ENCODE measurements at regions not wholly inside any gene's neighbourhood (a gene's known extent, or its start where the extent isn't known, plus 50 kb on each side); places are given as distances from the start of the nearest gene placed in this dataset.

DNA sequence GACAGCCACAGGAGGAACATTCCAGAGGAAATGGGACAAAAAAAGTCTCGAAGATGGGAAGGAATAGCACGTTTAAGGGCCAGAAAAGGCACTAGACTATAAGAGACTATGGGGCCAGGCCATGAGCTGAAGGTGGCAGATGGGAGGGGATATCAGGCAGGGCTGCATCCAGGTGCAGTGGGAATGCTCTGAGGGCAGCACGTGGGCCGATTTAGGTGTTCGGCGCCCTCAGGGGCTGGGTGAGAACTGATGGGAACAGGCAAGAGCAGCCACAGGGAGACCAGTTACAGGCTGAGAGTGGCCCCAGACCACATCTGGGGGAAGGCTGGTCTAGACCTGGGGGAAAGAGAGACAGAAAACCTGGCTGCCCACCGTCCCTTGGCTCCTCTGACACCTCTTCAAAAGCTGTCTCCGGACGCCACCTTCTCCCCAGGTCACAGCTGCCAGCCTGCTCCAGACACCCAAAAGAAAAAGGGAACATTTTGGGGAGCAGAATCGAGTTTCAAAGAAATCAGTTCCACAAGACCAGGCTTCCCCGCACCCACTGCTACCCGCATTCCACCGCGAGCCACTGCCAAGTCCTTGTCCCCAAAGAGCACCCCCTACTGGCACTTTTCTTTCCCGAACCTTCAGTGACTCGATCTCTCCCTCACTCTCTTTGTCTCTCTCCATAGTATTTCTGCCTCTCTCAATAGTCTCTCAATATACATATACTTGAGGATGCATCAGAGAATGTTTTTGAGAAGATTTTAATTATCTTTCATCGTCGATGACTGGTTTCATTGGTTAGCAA is 190.1 kb upstream of the AGAP1 start:
- 82 to 84% methylated on average over 13 to 18 of the region's 18 CpGs for WGBS, 2 donors (ENCODE audit: low coverage in 1 of 2)
- in situ Hi-C loops (cut with MboI; ENCODE audit: low pct_ligation_motif_present in 1 of 4, low pct_unique_long_range_greater_than_20kb in 1 of 4, low sequenced_read_pairs in 3 of 4) (no loop called here), intact Hi-C loops (cut with DNase I; ENCODE audit: low total_unique reads) (no loop called here)
- DNase-seq: no peak
- Histone ChIP-seq H3K4me3 (no peak overlapping the region), H3K4me1 (no peaks in the 10 kb centered on the region), H3K36me3 (no peaks in the 10 kb centered on the region), H3K27me3 (peaks cover 3% of the 10 kb centered on the region), H3K27ac (no peak overlapping the region), H3K9me3 (no peaks in the 10 kb centered on the region)
- TF ChIP-seq POLR2AphosphoS5 (IDR thresholded peaks at IDR 0.05) (no peak), POLR2A (IDR thresholded peaks at IDR 0.05) (no peak), EP300 (IDR thresholded peaks at IDR 0.05; ENCODE audit: low read depth) (no peak)
- TF ChIP-seq, protein P1, sequence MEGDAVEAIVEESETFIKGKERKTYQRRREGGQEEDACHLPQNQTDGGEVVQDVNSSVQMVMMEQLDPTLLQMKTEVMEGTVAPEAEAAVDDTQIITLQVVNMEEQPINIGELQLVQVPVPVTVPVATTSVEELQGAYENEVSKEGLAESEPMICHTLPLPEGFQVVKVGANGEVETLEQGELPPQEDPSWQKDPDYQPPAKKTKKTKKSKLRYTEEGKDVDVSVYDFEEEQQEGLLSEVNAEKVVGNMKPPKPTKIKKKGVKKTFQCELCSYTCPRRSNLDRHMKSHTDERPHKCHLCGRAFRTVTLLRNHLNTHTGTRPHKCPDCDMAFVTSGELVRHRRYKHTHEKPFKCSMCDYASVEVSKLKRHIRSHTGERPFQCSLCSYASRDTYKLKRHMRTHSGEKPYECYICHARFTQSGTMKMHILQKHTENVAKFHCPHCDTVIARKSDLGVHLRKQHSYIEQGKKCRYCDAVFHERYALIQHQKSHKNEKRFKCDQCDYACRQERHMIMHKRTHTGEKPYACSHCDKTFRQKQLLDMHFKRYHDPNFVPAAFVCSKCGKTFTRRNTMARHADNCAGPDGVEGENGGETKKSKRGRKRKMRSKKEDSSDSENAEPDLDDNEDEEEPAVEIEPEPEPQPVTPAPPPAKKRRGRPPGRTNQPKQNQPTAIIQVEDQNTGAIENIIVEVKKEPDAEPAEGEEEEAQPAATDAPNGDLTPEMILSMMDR (IDR thresholded peaks at IDR 0.05): no peak

DNA sequence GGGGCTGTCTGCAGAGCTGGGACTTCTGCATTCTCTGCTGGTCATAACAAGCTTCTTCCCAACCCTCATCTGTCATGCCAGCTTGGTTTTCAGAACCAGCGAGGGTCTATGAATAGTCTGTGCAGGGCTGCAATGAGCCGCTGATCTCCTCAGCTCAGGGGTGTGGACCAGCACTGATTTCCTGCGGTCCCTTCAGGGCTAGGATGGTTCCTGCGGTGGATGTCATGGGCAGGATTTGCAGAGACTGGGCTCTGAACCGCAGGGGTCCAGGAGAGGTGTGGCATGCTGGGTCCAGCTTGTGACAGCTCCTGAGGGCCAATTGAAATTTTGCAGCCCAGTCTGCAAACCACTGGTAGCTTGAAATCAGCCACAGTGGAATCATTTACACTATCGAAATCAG is 188.2 kb upstream of the AGAP1 start:
- no peak overlapping the region for H3K4me3 ChIP-seq
- H3K27ac ChIP-seq: no peak overlapping the region
- no peak for TF ChIP-seq POLR2A (IDR thresholded peaks at IDR 0.05)
- TF ChIP-seq, protein P1 (IDR thresholded peaks at IDR 0.05): no peak
- TF ChIP-seq POLR2AphosphoS5 (IDR thresholded peaks at IDR 0.05): no peak
- TF ChIP-seq EP300 (IDR thresholded peaks at IDR 0.05; ENCODE audit: low read depth): no peak
- no peak for DNase-seq
- H3K4me1 ChIP-seq: no peaks in the 10 kb centered on the region
- H3K9me3 ChIP-seq: no peaks in the 10 kb centered on the region
- H3K36me3 ChIP-seq: no peaks in the 10 kb centered on the region
- whole genome bisulfite sequencing, 2 donors (ENCODE audit: low coverage in 1 of 2): 80 to 88% methylated on average over 2 to 6 of the region's 6 CpGs
- peaks cover 3% of the 10 kb centered on the region for H3K27me3 ChIP-seq
- intact Hi-C loops (cut with DNase I; ENCODE audit: low total_unique reads): no loop called here
- in situ Hi-C loops (cut with MboI; ENCODE audit: low pct_ligation_motif_present in 1 of 4, low pct_unique_long_range_greater_than_20kb in 1 of 4, low sequenced_read_pairs in 3 of 4): no loop called here

DNA sequence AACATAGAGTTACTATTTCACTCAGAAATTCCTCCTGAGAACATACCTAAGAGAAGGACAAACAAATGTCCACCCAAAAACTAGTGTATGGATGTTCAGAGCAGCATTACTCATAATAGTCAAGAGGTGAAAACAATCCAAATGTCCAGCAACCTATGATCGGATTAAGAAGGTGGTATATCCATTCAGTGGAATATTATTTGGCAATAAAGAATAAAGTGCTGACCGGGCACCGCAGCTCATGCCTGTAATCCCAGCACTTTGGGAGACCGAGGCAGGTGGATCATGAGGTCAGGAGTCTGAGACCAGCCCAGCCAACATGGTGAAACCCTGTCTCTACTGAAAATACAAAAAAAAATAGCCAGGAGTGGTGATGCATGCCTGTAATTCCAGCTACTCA is 182.8 kb upstream of the AGAP1 start:
- Histone ChIP-seq H3K27me3 (no peaks in the 10 kb centered on the region), H3K4me1 (peaks cover 0 to 11% (median 5%) of the 10 kb centered on the region in 4 donors), H3K4me3 (no peak overlapping the region), H3K9me3 (no peaks in the 10 kb centered on the region), H3K27ac (no peak overlapping the region), H3K36me3 (no peaks in the 10 kb centered on the region)
- in situ Hi-C loops (cut with MboI; ENCODE audit: low pct_ligation_motif_present in 1 of 4, low pct_unique_long_range_greater_than_20kb in 1 of 4, low sequenced_read_pairs in 3 of 4) (no loop called here), intact Hi-C loops (cut with DNase I; ENCODE audit: low total_unique reads) (no loop called here)
- WGBS, 2 donors (ENCODE audit: low coverage in 1 of 2): 94% methylated on average over 4 of the region's 4 CpGs; no CpG with 5 or more reads in 1 of the 2 donors
- DNase-seq: no peak
- no peak for TF ChIP-seq EP300 (IDR thresholded peaks at IDR 0.05; ENCODE audit: low read depth)
- no peak for TF ChIP-seq POLR2AphosphoS5 (IDR thresholded peaks at IDR 0.05)
- TF ChIP-seq POLR2A (IDR thresholded peaks at IDR 0.05): no peak
- TF ChIP-seq, protein P1 (IDR thresholded peaks at IDR 0.05): no peak

DNA sequence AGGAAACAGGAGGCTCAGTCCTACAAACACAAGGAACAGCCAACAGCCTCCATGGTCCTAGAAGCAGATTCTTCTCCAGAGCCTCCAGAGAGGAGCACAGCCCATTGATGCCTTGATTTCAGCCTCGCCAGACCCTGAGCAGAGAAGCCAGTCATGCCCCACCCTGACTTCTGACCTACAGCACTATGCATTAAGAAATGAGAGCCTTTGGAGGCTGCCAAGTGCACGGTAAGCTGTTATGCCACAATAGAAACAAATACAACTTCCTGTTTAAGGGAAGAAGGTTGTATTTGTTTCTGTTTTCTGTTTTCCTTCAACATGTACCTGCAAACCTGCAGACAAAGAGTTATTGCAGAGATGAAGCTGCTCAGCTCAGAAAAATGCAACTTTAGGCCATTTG is 181.3 kb upstream of the AGAP1 start:
- no peak overlapping the region for H3K4me3 ChIP-seq
- DNase-seq: peak; percentile 44
- TF ChIP-seq POLR2AphosphoS5 (IDR thresholded peaks at IDR 0.05): peak in 1 of 3 donors; percentile 9
- TF ChIP-seq POLR2A (IDR thresholded peaks at IDR 0.05): no peak
- TF ChIP-seq, protein P1 (IDR thresholded peaks at IDR 0.05): no peak
- no peak for TF ChIP-seq EP300 (IDR thresholded peaks at IDR 0.05; ENCODE audit: low read depth)
- H3K36me3 ChIP-seq: no peaks in the 10 kb centered on the region
- no peaks in the 10 kb centered on the region for H3K9me3 ChIP-seq
- no peaks in the 10 kb centered on the region for H3K27me3 ChIP-seq
- H3K4me1 ChIP-seq: peaks cover 0 to 11% (median 5%) of the 10 kb centered on the region in 4 donors
- H3K27ac ChIP-seq: peak overlapping the region in 2 of 4 donors; percentile 18 to 32
- in situ Hi-C loops (cut with MboI; ENCODE audit: low pct_ligation_motif_present in 1 of 4, low pct_unique_long_range_greater_than_20kb in 1 of 4, low sequenced_read_pairs in 3 of 4) (no loop called here), intact Hi-C loops (cut with DNase I; ENCODE audit: low total_unique reads) (no loop called here)
- 20 to 36% methylated on average over 1 to 2 of the region's 2 CpGs for WGBS, 2 donors (ENCODE audit: low coverage in 1 of 2)
